ENCODE measurements at regions not wholly inside any gene's neighbourhood (a gene's known extent, or its start where the extent isn't known, plus 50 kb on each side); places are given as distances from the start of the nearest gene placed in this dataset.

GRCh38 chr6:14804001-14804784, 441.7 kb upstream of the JARID2 start:
- TF ChIP-seq CTCF (IDR thresholded peaks at IDR 0.05; ENCODE audit: low read depth, low read length, poor library complexity, severe bottlenecking) (no peak), EZH2phosphoT487 (IDR thresholded peaks at IDR 0.05; ENCODE audit: borderline replicate concordance, low read length) (no peak)
